AG04450 (cell line): ENCODE measurements at regions not wholly inside any gene's neighbourhood (a gene's known extent, or its start where the extent isn't known, plus 50 kb on each side); places are given as distances from the start of the nearest gene placed in this dataset.

Source experiments
- CTCF ChIA-PET: fragments of 300-600, 350-600 bp; formaldehyde crosslinking; extraction: SDS; loops from one replicate; lab custom pipeline; 2022; ENCODE audit warnings: antibody characterized with exemption, inconsistent platforms; lab: Charles Lee
- POLR2A ChIA-PET: fragments of 350-600 bp; formaldehyde crosslinking; extraction: SDS; loops from one replicate; lab custom pipeline; 2021; ENCODE audit warnings: antibody characterized with exemption, inconsistent platforms; lab: Yijun Ruan, JAX
- DNase-seq: peaks from one replicate; pipeline ENCODE4 v3.0.0-alpha.2; 2011; ENCODE audit warnings: low read depth, low spot score
- H3K27ac ChIP-seq: one replicate; pipeline ENCODE4 v1.5.1; 2012; ENCODE audit warnings: low read depth, low read length, control low read depth
- H3K27me3 ChIP-seq: one replicate; pipeline ENCODE4 v1.6.0; 2012; ENCODE audit warnings: low read length; ENCODE audit not compliant: control insufficient read depth, insufficient read depth
- H3K4me3 ChIP-seq: 2 replicates; pipeline ENCODE4 v1.5.1; 2011; ENCODE audit warnings: mild to moderate bottlenecking, low read depth, low read length, control low read depth
- H3K9me3 ChIP-seq: 2 replicates; pipeline ENCODE4 v1.5.1; 2012; ENCODE audit warnings: low read length; ENCODE audit not compliant: control insufficient read depth, insufficient read depth
- TF ChIP-seq, protein P1 (sequence below): IDR thresholded peaks from 2 replicates; pipeline ENCODE4 v1.5.1; 2011; ENCODE audit warnings: low read depth, low read length, control low read depth, inconsistent platforms

DNA sequence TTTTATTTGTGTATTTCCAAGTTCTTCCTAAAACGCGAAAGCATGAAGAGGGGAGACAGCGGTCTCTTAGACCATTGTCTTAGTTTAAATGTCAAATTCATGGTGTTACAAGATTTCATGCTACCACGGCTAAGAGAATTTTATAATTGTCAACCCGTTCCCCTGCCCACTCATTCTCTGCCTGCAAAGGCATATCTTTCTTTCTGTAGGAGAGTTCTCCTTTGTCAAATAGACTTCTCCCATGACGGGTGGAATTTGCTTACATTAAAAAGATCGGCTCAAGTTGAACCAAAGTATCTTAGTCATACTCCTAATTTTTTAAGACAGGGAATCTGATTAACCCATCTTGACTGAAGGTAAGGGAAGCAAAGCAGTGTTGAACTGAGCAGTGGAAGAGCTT is 539.2 kb downstream of the REEP3 start:
- no peaks in the 10 kb centered on the region for H3K27me3 ChIP-seq
- TF ChIP-seq, protein P1, sequence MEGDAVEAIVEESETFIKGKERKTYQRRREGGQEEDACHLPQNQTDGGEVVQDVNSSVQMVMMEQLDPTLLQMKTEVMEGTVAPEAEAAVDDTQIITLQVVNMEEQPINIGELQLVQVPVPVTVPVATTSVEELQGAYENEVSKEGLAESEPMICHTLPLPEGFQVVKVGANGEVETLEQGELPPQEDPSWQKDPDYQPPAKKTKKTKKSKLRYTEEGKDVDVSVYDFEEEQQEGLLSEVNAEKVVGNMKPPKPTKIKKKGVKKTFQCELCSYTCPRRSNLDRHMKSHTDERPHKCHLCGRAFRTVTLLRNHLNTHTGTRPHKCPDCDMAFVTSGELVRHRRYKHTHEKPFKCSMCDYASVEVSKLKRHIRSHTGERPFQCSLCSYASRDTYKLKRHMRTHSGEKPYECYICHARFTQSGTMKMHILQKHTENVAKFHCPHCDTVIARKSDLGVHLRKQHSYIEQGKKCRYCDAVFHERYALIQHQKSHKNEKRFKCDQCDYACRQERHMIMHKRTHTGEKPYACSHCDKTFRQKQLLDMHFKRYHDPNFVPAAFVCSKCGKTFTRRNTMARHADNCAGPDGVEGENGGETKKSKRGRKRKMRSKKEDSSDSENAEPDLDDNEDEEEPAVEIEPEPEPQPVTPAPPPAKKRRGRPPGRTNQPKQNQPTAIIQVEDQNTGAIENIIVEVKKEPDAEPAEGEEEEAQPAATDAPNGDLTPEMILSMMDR, result no peak
- H3K9me3 ChIP-seq, result no peaks in the 10 kb centered on the region
- no peak overlapping the region for H3K4me3 ChIP-seq
- CTCF ChIA-PET, result no interaction called here
- no peak overlapping the region for H3K27ac ChIP-seq
- POLR2A ChIA-PET, result no interaction called here
- DNase-seq, result no peak

DNA sequence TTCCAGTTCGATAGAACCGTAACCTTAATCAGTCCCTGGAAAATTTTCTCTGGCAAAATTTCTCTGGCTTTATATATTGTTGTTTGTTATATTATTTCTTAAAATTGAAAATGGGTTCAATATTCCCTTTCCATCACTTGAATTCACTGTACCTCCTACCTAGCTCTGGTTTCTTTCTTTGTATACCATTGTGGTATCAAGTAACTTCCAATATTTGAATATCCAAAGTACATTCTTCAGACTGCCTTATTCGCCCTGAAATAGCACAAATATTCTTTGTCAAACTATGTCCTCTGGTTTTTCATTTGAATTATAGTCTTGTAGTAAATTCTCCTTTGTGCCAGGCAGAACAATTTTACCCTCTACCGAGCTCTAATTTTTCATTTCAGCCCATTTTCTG is 541.6 kb downstream of the REEP3 start:
- no peak overlapping the region for H3K27ac ChIP-seq
- H3K9me3 ChIP-seq, result no peaks in the 10 kb centered on the region
- H3K27me3 ChIP-seq, result no peaks in the 10 kb centered on the region
- ChIA-PET CTCF (interaction anchor here (0.6 kb wide), 1 partner anchor 27 kb away, joined by 3 read pairs; no protein-coding TSS in a partner anchor), POLR2A (no interaction called here)
- TF ChIP-seq, protein P1, result no peak
- no peak overlapping the region for H3K4me3 ChIP-seq
- DNase-seq, result no peak

DNA sequence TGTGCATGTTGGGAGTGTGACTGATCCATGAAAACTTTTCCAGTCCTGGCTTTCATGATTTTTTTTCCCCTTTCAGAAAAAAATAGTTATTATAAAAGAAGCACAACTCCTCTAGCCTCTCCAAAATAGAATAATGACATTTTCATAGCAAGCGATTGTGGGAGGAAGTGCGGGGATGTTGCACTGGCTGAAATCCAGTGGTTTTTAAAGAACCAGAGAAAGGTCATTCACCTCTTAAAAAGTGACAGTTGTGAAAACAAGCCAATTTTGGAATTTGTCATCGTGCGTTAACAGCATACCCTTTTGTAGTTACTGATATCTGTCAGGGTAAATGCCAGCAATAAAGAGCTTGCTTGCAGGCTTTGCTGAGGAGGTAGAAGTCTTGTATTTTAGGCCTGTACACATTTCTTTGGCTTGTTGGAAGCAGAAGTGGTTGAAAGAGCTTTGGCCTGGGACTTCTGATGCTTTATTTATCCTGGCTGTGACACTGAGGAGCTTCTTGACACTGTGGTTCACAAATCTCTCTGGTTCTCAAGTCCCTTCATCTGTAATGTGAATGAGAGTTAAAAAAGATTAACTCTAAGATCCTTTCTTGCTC is 545.9 kb downstream of the REEP3 start:
- H3K9me3 ChIP-seq, result no peaks in the 10 kb centered on the region
- no peak overlapping the region for H3K4me3 ChIP-seq
- DNase-seq, result no peak
- TF ChIP-seq, protein P1, result no peak
- no peaks in the 10 kb centered on the region for H3K27me3 ChIP-seq
- ChIA-PET CTCF (no interaction called here), POLR2A (no interaction called here)
- no peak overlapping the region for H3K27ac ChIP-seq

DNA sequence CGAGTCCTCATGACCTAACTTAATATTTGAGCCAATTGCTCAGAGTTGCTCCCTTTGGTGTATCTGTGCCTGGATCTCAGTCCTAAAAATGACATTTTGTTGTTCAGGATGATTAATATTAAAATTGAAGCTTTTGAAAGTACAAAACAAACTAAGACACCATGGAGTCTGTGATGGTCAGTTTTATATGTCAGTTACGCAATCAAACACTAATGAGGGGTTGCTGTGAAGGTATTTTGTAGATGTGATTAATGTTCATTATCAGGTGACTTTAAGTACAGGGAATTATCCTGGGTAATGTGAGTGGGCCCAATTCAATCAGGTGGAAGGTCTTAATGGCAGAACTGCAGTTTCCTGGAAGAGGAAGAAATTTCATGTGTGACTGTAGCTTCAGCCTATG is 546.7 kb downstream of the REEP3 start:
- no peak for DNase-seq
- POLR2A ChIA-PET, result no interaction called here
- no peak overlapping the region for H3K27ac ChIP-seq
- TF ChIP-seq, protein P1, result no peak
- H3K9me3 ChIP-seq, result no peaks in the 10 kb centered on the region
- no peaks in the 10 kb centered on the region for H3K27me3 ChIP-seq
- H3K4me3 ChIP-seq, result no peak overlapping the region
- CTCF ChIA-PET, result no interaction called here

DNA sequence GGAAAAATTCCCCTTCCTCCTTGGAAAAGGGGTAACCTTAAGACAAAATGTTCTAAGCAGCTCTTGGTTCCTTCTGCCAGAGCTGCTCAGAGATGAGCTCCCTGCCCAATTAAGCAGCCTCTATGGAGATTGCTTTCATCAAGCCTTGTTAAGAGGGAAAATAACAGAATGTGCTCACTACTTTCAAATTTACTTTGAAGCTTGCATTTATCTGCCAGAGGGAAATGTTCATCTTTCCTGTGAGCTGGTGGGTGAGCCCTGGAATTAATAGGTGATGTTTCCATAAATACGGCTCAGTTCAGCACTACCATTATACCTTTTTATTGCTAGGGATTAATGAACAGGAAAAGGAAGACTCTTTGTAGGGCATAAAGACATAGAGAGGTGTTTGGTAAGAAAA is 549.0 kb downstream of the REEP3 start:
- TF ChIP-seq, protein P1, result no peak
- DNase-seq, result no peak
- no peaks in the 10 kb centered on the region for H3K27me3 ChIP-seq
- CTCF ChIA-PET, result no interaction called here
- no peak overlapping the region for H3K27ac ChIP-seq
- H3K4me3 ChIP-seq, result no peak overlapping the region
- H3K9me3 ChIP-seq, result no peaks in the 10 kb centered on the region
- POLR2A ChIA-PET, result no interaction called here
